Neuron (in vitro differentiated cells): ENCODE measurements at regions not wholly inside any gene's neighbourhood (a gene's known extent, or its start where the extent isn't known, plus 50 kb on each side); places are given as distances from the start of the nearest gene placed in this dataset.

Experiments
- H2AFZ ChIP-seq: one replicate; pipeline ENCODE4 v1.6.1; 2013; ENCODE audit warnings: low read depth, mild to moderate bottlenecking, inconsistent platforms, low read length, moderate library complexity
- H3K27me3 ChIP-seq: one replicate; pipeline ENCODE4 v1.6.1; 2013; ENCODE audit warnings: low read length; ENCODE audit not compliant: insufficient read depth
- H3K36me3 ChIP-seq: one replicate; pipeline ENCODE4 v1.6.1; 2013; ENCODE audit warnings: low read length; ENCODE audit not compliant: insufficient read depth
- H3K4me1 ChIP-seq: one replicate; pipeline ENCODE4 v1.6.1; 2013; ENCODE audit warnings: low read length; ENCODE audit not compliant: insufficient read depth
- H3K4me3 ChIP-seq: 2 replicates; pipeline ENCODE4 v1.5.1; 2013; ENCODE audit warnings: mild to moderate bottlenecking, low read length, moderate library complexity
- H3K9me3 ChIP-seq: one replicate; pipeline ENCODE4 v1.6.1; 2013; ENCODE audit warnings: low read length

DNA sequence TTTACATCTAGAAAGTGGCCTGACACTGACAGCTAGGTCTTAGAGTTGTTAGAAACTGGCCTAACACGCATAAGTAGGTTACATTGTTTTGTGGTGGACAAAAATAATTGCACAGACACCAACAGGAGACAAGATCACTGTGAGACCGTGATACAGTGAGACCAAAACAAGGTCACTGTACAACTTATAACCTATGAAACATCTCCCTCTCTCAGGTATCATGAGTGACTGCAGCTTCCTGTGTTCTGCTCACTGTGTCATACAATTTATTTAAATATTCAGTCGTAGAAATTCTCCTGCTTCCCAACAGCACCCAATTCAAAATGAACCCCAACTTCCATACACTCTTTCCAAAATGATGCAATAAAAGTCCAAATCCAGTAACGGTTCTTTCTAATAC, 2165.2 kb downstream of the PCDH9 start:
- Histone ChIP-seq H3K9me3 (no peaks in the 10 kb centered on the region), H3K27me3 (no peaks in the 10 kb centered on the region), H3K4me3 (no peak overlapping the region), H3K4me1 (no peaks in the 10 kb centered on the region), H3K36me3 (no peaks in the 10 kb centered on the region), H2AFZ (no peak overlapping the region)

DNA sequence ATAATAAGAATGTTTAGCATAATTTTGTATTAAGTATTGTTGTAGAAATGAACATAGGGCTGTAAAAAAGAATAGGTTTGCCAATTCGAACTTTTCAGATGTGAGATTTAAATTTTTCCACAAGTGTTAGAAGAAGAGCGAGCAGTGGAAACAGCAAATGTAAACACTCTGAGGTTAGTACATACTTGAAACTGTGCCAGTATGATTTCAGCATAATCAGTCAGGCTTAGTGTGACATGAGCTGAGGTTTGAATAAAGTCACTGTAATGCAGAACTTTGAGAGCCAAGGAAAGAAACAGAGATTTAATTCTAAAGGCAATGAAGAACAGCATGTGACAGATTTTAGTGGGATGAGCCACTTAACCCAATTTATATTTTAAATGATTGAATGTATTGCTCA, 2166.4 kb downstream of the PCDH9 start:
- Histone ChIP-seq H3K36me3 (no peaks in the 10 kb centered on the region), H3K9me3 (no peaks in the 10 kb centered on the region), H3K4me3 (no peak overlapping the region), H2AFZ (no peak overlapping the region), H3K4me1 (no peaks in the 10 kb centered on the region), H3K27me3 (no peaks in the 10 kb centered on the region)

- Histone ChIP-seq H3K36me3 (no peaks in the 10 kb centered on the region), H3K4me1 (no peaks in the 10 kb centered on the region), H3K27me3 (no peaks in the 10 kb centered on the region), H3K4me3 (no peak overlapping the region), H3K9me3 (no peaks in the 10 kb centered on the region), H2AFZ (no peak overlapping the region)
Observed at GRCh38 chr13:65057986-65058385, 2172.2 kb downstream of the PCDH9 start.

DNA sequence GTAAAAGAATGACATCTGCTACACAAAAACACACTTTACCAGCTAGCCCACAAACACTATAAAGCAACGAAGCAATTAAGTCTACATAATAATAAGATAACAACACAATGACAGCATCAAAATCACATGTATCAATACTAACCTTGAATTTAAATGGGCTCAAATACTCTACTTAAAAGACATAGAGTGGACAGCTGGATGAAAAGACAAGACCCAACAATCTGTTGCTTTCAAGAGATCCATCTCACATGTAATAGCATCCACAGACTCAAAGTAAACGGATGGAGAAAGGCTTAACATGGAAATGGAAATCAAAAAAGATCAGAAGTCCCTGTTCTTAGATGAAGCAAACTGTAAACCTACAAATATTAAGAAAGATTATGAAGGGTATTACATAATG, 2175.9 kb downstream of the PCDH9 start:
- Histone ChIP-seq H3K36me3 (no peaks in the 10 kb centered on the region), H2AFZ (no peak overlapping the region), H3K4me1 (no peaks in the 10 kb centered on the region), H3K27me3 (no peaks in the 10 kb centered on the region), H3K4me3 (no peak overlapping the region), H3K9me3 (no peaks in the 10 kb centered on the region)

DNA sequence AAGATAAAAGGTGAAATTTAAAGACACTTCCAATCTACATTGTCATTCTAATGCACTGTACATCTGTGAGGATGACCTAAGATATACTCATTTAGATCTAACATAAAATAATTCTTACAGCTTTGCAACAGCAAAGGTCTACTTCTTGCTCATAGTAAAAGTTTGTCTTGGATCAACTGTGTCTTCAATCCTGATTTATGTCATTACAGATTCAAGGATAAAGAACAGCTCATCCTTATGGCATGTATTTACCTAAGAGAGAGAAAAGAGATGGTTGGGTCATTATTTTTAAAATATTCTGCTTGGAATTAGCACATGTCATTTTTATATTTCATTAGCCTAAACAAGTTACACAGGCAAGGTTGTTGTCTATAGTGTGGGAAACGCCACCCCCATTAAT, 2193.1 kb downstream of the PCDH9 start:
- H2AFZ ChIP-seq = no peak overlapping the region
- no peak overlapping the region for H3K4me3 ChIP-seq
- H3K27me3 ChIP-seq = no peaks in the 10 kb centered on the region
- H3K4me1 ChIP-seq = no peaks in the 10 kb centered on the region
- no peaks in the 10 kb centered on the region for H3K36me3 ChIP-seq
- H3K9me3 ChIP-seq = no peaks in the 10 kb centered on the region

DNA sequence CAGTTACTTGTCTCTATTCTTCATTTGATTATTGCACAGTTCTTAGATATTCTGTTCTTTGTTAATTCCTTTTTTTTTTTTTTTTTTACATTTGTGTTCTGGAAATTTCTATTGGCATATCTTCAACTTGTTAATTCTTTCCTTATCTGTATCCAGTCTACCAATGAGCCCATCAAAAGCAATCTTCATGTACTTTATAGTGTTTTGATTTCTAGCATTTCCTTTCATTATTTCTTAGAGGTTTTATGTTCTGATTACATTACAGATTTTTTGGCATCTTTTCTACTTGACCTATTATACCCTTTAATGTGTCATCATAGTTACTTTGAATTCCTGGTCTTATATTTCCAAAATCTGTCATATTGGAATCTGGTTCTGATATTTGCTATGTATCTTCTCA, 2194.8 kb downstream of the PCDH9 start:
- Histone ChIP-seq H3K36me3 (no peaks in the 10 kb centered on the region), H3K4me3 (no peak overlapping the region), H3K4me1 (no peaks in the 10 kb centered on the region), H2AFZ (no peak overlapping the region), H3K27me3 (no peaks in the 10 kb centered on the region), H3K9me3 (no peaks in the 10 kb centered on the region)

DNA sequence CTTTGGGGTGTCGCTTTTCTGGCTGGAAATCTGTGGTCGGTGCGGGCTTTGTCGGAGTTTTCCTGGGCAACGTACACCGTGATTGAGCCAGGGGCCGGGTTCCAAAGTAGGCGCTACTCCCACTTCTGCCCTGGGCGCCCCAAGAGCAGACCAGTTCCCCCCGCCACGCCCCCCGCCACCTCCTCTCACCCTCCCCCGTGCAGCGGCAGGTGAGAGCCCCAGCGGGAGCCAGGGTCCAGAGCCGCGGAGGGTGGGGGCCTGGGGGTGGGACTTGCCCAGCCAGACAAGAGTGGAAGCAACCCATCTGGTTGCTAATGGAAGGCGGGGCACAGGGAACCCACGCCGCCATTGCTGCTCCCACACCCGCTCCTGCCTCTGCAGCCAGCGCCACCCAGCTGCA, 2195.9 kb downstream of the PCDH9 start:
- no peaks in the 10 kb centered on the region for H3K27me3 ChIP-seq
- no peaks in the 10 kb centered on the region for H3K36me3 ChIP-seq
- no peak overlapping the region for H2AFZ ChIP-seq
- no peaks in the 10 kb centered on the region for H3K4me1 ChIP-seq
- H3K9me3 ChIP-seq = no peaks in the 10 kb centered on the region
- no peak overlapping the region for H3K4me3 ChIP-seq

DNA sequence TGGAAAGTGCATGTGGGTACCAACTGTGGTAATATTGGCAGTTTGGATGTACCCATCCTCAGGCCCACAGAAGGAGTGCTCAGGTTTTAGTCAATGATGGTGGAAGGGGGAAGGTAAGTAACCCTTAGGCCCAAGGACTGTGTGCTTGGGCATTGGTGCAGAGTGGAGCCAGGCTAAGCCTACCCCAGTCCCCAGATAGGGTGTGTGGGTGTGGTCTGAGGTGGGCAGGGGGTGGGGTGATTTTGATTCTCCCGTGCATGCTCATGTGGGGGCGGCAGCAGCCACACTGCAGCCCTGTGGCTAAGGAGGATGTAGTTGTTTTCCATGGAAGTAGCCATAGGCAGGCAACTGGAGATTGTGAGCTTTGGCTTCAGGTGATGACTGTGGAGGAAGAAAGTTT, 2197.3 kb downstream of the PCDH9 start:
- no peak overlapping the region for H2AFZ ChIP-seq
- H3K4me3 ChIP-seq = no peak overlapping the region
- H3K4me1 ChIP-seq = no peaks in the 10 kb centered on the region
- no peaks in the 10 kb centered on the region for H3K27me3 ChIP-seq
- H3K9me3 ChIP-seq = no peaks in the 10 kb centered on the region
- no peaks in the 10 kb centered on the region for H3K36me3 ChIP-seq

DNA sequence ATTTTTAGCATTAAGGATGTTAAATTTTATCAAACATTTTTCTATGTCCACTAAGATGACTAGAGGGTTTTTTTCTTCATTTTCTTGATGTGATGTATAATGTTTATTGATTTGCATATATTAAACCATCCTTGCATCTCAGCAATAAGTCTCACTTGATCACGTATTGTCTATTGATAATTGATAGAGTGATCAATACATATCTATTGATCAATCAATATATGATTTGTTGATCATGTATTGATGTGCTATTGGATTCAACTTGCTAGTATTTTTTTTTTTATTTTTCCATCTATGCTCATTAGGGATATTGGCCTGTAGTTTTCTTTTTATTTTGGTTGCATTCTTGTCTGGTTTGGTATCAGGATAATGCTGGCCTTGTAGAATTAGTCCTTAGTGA, 2202.0 kb downstream of the PCDH9 start:
- no peaks in the 10 kb centered on the region for H3K9me3 ChIP-seq
- H3K27me3 ChIP-seq = no peaks in the 10 kb centered on the region
- no peaks in the 10 kb centered on the region for H3K4me1 ChIP-seq
- H3K36me3 ChIP-seq = no peaks in the 10 kb centered on the region
- no peak overlapping the region for H3K4me3 ChIP-seq
- no peak overlapping the region for H2AFZ ChIP-seq

DNA sequence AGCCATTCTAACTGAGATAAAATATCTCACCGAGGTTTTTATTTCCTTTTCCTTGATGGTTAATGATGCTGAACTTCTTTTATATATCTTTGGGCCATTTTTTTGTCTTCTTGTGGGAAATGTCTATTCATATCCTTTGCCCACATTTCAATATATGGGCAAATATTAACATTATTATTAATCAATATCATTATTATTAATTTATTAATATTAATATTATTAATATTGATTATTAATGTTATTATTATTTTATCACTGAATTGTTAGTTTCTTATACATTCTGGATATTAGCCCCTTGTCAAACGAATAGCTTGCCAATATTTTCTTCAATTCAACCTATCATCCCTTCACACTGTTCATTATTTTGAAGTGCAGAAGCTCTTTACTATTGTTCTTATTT, 2203.6 kb downstream of the PCDH9 start:
- no peaks in the 10 kb centered on the region for H3K36me3 ChIP-seq
- no peak overlapping the region for H3K4me3 ChIP-seq
- H3K27me3 ChIP-seq = no peaks in the 10 kb centered on the region
- H3K9me3 ChIP-seq = no peaks in the 10 kb centered on the region
- no peak overlapping the region for H2AFZ ChIP-seq
- no peaks in the 10 kb centered on the region for H3K4me1 ChIP-seq

DNA sequence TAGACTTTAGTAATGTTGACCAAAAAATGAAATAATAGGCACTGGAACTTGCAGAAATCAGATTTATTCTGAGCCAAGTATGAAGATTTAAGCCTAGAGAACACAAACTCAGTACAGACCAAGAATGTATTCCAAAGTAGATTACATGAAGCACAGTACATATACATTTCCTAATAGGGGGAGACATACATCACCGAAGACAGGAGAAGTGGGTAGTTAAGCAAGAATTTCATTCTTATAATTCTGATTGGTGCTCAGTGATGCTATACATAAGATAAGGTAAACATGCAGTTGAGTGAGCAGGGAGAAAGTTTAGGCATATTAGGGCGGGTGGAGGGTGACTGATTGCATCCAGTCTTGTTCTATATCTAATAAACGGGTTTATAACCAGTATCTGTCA, 2218.8 kb downstream of the PCDH9 start:
- Histone ChIP-seq H3K27me3 (no peaks in the 10 kb centered on the region), H3K9me3 (no peaks in the 10 kb centered on the region), H3K4me1 (no peaks in the 10 kb centered on the region), H3K4me3 (no peak overlapping the region), H3K36me3 (no peaks in the 10 kb centered on the region), H2AFZ (no peak overlapping the region)

GRCh38 chr13:64997438-64997837, 2232.7 kb downstream of the PCDH9 start:
- Histone ChIP-seq H2AFZ (no peak overlapping the region), H3K27me3 (no peaks in the 10 kb centered on the region), H3K4me1 (no peaks in the 10 kb centered on the region), H3K36me3 (no peaks in the 10 kb centered on the region), H3K9me3 (no peaks in the 10 kb centered on the region), H3K4me3 (no peak overlapping the region)

GRCh38 chr13:64993514-64994164, 2236.5 kb downstream of the PCDH9 start:
- no peaks in the 10 kb centered on the region for H3K27me3 ChIP-seq
- no peaks in the 10 kb centered on the region for H3K9me3 ChIP-seq
- H2AFZ ChIP-seq = no peak overlapping the region
- no peaks in the 10 kb centered on the region for H3K36me3 ChIP-seq
- no peaks in the 10 kb centered on the region for H3K4me1 ChIP-seq
- no peak overlapping the region for H3K4me3 ChIP-seq

GRCh38 chr13:64992314-64992713, 2237.8 kb downstream of the PCDH9 start:
- Histone ChIP-seq H3K36me3 (no peaks in the 10 kb centered on the region), H2AFZ (no peak overlapping the region), H3K4me1 (no peaks in the 10 kb centered on the region), H3K27me3 (no peaks in the 10 kb centered on the region), H3K4me3 (no peak overlapping the region), H3K9me3 (no peaks in the 10 kb centered on the region)
